Stimulated activated effector memory CD8-positive, alpha-beta T cell treated with anti-CD3 and anti-CD28 coated beads, Interleukin-12 subunit alpha, Interleukin-12 subunit beta, amount 100 ng/mL, for 72 hours (primary cell): ENCODE measurements at regions not wholly inside any gene's neighbourhood (a gene's known extent, or its start where the extent isn't known, plus 50 kb on each side); places are given as distances from the start of the nearest gene placed in this dataset.
"Not testable (repeated sequence)": the region's sequence is repeated elsewhere in the genome, so short reads cannot be mapped to it uniquely, and the experiment has no call there.

ENCODE experiments used
- ATAC-seq: fragments of 150-1000 bp; cut with Tn5 transposase; 2 replicates; pipeline ENCODE4 v1.10.0; 2021
- DNase-seq, 2 donors: peaks; one replicate each; pipeline ENCODE4 v3.0.0; 2021 to 2022; ENCODE audit warnings: low spot score in 2 of 2
- H3K27ac Mint-ChIP-seq: one replicate; pipeline ENCODE4 v1.8.0; 2022; ENCODE audit warnings: mild to moderate bottlenecking, mixed read lengths
- H3K36me3 Mint-ChIP-seq: one replicate; pipeline ENCODE4 v1.8.0; 2022; ENCODE audit warnings: mild to moderate bottlenecking, mixed read lengths
- H3K4me1 Mint-ChIP-seq: one replicate; pipeline ENCODE4 v1.8.0; 2022; ENCODE audit warnings: mixed read lengths
- H3K4me3 Mint-ChIP-seq: one replicate; pipeline ENCODE4 v1.8.0; 2022; ENCODE audit warnings: mild to moderate bottlenecking, mixed read lengths
- H3K9me3 Mint-ChIP-seq: one replicate; pipeline ENCODE4 v1.8.0; 2022; ENCODE audit warnings: mixed read lengths

DNA sequence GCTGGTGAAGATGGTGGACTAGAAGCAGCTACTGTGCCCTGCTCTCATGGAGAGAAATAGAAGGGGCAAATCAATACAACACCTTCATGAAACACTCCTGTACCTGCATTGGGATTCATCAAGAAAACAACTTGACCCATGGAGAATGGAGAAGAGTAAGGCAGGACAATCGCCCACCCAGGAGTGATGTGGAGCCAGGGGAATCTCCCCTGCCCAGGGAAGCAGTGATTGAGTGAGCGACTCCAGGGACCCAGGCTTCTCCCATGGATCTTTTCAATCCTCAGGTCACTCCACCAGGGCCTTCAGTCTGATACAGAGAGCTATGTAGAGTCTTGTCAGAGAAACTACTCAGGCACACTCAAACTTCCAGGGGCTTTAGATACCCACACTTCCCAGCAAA, 161.9 kb upstream of the DYRK2 start:
- Mint-ChIP-seq H3K36me3 (no peaks in the 10 kb centered on the region), H3K9me3 (peaks cover 11% of the 10 kb centered on the region), H3K4me1 (peaks cover 33% of the 10 kb centered on the region), H3K4me3 (no peak overlapping the region), H3K27ac (no peak overlapping the region)
- no peak for ATAC-seq
- DNase-seq = no peak

DNA sequence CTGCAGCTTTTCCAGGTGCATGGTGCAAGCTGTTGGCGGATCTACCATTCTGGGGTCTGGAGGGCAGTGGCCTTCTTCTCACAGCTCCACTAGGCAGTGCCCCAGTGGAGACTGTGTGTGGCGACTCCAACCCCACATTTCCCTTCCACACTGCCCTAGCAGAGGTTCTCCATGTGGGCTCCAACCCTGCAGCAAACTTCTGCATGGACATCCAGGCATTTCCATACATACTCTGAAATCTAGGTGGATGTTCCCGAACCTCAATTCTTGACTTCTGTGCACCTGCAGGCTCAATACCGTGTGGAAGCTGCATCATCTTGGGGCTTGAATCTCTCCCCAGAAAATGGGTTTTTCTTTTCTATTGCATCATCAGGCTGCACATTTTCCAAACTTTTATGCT, 160.2 kb upstream of the DYRK2 start:
- not testable (repeated sequence) for H3K36me3 Mint-ChIP-seq, ATAC-seq, DNase-seq, H3K4me3 Mint-ChIP-seq, H3K27ac Mint-ChIP-seq
- Mint-ChIP-seq H3K4me1 (peaks cover 20% of the 10 kb centered on the region), H3K9me3 (peaks cover 15% of the 10 kb centered on the region)

DNA sequence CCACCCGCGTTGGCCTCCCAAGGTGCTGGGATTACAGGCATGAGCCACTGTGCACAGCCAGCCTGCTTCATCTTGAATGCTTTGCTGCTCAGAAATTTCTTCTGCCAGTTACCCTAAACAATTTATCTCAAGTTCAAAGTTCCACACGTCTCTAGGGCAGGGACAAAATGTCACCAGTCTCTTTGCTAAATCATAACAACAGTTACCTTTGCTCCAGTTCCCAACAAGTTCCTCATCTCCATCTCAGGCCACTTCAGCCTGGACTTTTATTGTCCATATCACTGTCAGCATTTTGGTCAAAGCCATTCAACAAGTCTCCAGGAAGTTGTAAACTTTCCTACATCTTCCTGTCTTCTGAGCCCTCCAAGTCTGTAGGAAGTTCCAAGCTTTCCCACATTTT, 159.5 kb upstream of the DYRK2 start:
- Mint-ChIP-seq H3K4me1 (peaks cover 13% of the 10 kb centered on the region), H3K27ac (no peak overlapping the region), H3K9me3 (peaks cover 15% of the 10 kb centered on the region)

DNA sequence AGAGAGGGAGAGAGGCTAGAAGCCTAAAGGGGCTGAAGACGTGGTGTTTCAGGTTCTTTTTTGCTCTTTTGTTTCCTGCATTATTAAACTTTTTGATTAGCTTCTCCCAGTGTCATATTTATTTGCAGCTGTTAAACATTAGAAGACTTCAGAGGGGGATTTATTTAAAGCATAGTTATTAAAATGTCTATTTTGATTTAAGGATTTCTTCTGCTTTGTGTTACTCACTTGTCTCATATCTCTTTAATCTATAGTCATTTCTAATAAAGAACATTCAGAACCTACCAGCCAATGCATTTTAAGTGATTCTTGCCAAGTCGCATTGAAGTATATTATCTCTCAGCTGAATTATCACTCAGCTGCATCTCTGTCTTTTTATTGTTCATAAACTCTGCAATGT, 152.0 kb upstream of the DYRK2 start:
- H3K4me1 Mint-ChIP-seq = peaks cover 5% of the 10 kb centered on the region
- DNase-seq = no peak
- H3K4me3 Mint-ChIP-seq = no peak overlapping the region
- no peak overlapping the region for H3K27ac Mint-ChIP-seq
- no peak for ATAC-seq
- no peaks in the 10 kb centered on the region for H3K36me3 Mint-ChIP-seq
- peaks cover 4% of the 10 kb centered on the region for H3K9me3 Mint-ChIP-seq

More for the DNA sequence above, 159.5 kb upstream of the DYRK2 start:
- DNase-seq = no peak
- ATAC-seq = no peak
- Mint-ChIP-seq H3K4me3 (no peak overlapping the region), H3K36me3 (no peaks in the 10 kb centered on the region)

DNA sequence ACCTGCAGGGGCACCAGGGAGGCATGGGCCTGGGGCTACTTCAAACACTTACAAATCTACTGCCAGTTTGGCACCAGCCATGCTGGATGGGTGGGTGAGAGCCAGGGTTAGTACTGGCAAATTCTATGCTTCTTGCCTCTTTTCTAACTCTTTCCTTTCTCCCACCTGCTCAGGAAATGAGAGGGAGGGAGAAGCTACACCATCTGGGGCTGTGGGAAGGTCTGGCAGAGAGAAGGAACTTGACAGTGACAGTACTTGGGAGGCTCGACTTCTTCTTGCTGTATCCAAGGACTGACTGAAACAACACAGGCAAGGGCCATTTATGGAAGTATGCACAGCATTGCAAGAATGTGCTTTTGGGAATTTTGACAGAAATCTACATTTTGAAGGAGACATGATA, 149.6 kb upstream of the DYRK2 start:
- Mint-ChIP-seq H3K4me3 (no peak overlapping the region), H3K27ac (no peak overlapping the region), H3K4me1 (peaks cover 6% of the 10 kb centered on the region), H3K36me3 (no peaks in the 10 kb centered on the region), H3K9me3 (no peaks in the 10 kb centered on the region)
- no peak for DNase-seq
- ATAC-seq = no peak

DNA sequence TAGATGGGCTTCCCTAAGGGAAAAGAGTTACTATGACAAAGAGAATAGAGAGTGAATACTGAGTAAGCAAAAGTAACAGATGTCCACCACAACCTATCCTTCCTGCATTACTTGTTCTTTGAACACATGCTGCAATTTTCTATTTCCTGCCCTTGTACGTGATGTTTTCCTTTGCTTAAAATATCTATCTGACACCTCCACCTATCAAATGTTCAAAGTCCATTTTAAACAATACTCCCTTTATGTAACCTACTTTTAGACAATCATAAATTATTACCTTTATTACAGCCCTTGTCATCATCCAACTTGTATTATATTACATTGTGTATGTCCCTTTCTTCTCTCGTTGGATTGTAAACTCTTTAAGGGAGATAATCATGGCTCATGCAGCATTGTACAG, 147.2 kb upstream of the DYRK2 start:
- Mint-ChIP-seq H3K27ac (no peak overlapping the region), H3K9me3 (no peaks in the 10 kb centered on the region), H3K4me3 (no peak overlapping the region), H3K4me1 (peaks cover 6% of the 10 kb centered on the region), H3K36me3 (no peaks in the 10 kb centered on the region)
- no peak for ATAC-seq
- DNase-seq = no peak

DNA sequence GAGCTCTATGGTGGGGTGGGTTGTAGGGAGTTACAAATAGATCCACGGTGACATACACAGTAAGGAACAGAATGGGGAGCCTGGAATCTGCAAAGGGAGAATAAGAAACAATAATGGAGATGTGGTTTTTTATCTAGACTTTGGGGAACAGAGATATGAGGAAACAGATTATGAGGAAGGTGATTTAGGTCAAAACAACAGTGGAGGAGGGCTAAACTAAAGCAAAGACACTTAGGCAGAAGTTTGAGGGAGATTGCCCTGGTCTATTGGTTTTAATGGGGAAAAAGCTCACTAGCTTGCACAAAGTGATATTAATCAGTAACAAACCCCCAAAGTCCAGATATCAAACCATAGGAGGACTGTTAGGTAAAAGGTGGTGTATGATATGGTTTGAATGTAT, 144.5 kb upstream of the DYRK2 start:
- no peak overlapping the region for H3K27ac Mint-ChIP-seq

DNA sequence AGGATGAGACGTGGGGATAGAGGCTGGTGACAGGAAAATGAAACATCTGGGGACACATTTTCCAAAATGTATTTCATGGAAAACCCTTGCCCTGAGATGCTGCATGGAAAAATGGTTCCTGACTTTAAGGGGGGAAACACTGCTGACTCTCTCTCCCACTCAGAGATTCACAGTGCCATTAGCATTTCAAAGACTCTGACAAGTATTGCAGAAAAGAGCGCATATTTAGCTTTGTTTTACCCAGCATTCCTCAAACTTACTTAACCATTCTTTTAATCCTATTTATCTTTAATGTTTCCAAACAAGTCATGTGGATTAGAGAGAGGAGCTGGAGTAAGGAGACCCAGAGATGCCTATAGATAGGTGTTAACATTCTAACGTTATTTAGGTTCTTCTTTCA, 141.8 kb upstream of the DYRK2 start:
- Mint-ChIP-seq H3K36me3 (no peaks in the 10 kb centered on the region), H3K4me3 (no peak overlapping the region), H3K27ac (no peak overlapping the region), H3K9me3 (no peaks in the 10 kb centered on the region), H3K4me1 (no peaks in the 10 kb centered on the region)
- no peak for DNase-seq
- ATAC-seq = no peak

More for the DNA sequence above, 144.5 kb upstream of the DYRK2 start:
- DNase-seq (no peak), ATAC-seq (no peak)
- peaks cover 6% of the 10 kb centered on the region for H3K4me1 Mint-ChIP-seq
- no peaks in the 10 kb centered on the region for H3K36me3 Mint-ChIP-seq
- H3K9me3 Mint-ChIP-seq = no peaks in the 10 kb centered on the region
- no peak overlapping the region for H3K4me3 Mint-ChIP-seq

DNA sequence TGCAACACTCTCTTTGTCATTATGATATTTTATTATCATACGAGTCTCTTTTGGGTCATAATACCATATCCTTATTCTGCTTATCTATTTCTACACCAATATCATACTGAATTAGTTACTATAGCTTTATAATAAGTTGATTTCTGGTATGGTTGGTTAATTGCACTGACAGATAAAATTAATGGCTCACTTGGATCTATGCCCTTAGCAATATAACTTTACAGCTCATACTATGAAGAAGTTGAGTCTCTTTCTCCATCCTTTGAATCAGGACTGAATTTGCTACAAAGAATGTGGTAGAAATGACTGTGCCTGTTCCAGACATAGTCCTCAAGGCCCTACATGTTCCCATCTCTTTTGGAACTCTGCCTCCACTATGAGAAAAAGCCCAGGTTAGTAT, 139.7 kb upstream of the DYRK2 start:
- H3K4me1 Mint-ChIP-seq = no peaks in the 10 kb centered on the region
- H3K27ac Mint-ChIP-seq = no peak overlapping the region
- no peak for DNase-seq
- H3K9me3 Mint-ChIP-seq = no peaks in the 10 kb centered on the region
- H3K4me3 Mint-ChIP-seq = no peak overlapping the region
- H3K36me3 Mint-ChIP-seq = no peaks in the 10 kb centered on the region
- no peak for ATAC-seq

DNA sequence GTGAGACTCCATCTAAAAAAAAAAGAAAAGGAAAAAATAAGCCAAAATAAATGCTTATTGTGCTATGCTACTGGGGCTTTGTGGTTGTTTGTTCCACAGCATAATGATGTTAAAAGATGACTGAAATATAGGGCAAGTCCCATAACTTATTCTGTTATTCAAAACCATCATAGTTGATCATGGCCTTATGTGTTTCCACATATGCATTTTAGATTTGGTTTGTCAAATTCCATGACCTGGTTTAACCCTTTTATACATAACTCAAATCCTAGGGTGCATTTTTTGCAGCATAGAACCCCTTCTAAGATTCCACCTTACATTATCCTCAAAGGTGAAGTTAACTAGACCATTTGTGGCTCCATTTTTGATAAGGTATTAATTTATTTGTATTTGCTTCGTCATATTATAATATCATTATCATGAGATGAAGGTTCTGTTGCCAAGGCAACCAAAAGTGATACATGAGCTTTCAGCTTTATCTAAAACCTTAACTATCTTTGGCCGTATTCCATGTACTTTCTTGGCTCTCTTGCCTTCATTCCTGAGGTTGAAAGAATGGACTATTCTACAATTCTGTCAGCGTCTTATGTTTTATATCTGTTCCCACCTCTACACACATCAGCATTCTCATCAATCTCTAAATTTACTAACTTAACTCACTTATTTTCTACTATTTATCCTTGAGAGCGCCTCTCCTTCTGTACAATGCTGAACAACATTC, 138.7 kb upstream of the DYRK2 start:
- H3K4me1 Mint-ChIP-seq = peaks cover 3% of the 10 kb centered on the region
- DNase-seq (no peak), ATAC-seq (no peak)
- H3K27ac Mint-ChIP-seq = no peak overlapping the region
- H3K36me3 Mint-ChIP-seq = no peaks in the 10 kb centered on the region
- H3K4me3 Mint-ChIP-seq = no peak overlapping the region
- H3K9me3 Mint-ChIP-seq = no peaks in the 10 kb centered on the region

DNA sequence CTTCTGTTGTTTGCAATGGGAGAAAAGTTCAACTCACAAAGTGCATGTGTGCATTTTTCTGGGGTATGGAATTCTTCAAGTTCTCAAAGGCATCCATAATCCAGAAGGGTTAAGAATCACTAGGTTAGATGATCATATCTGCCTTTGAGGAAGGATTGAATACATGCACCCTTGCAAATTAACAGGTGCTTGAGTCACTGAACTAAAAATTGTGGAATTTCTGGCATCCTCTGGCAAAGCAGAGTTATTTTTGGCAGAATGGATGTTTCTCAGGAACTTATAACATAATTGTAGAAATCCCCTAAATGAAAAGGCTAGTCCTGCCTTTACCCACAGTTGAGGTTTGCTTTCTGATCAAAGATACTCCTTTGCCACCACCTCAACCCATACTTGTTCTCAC, 136.5 kb upstream of the DYRK2 start:
- no peak for ATAC-seq
- no peak for DNase-seq
- Mint-ChIP-seq H3K27ac (no peak overlapping the region), H3K36me3 (no peaks in the 10 kb centered on the region), H3K9me3 (no peaks in the 10 kb centered on the region), H3K4me3 (no peak overlapping the region), H3K4me1 (peaks cover 22% of the 10 kb centered on the region)

DNA sequence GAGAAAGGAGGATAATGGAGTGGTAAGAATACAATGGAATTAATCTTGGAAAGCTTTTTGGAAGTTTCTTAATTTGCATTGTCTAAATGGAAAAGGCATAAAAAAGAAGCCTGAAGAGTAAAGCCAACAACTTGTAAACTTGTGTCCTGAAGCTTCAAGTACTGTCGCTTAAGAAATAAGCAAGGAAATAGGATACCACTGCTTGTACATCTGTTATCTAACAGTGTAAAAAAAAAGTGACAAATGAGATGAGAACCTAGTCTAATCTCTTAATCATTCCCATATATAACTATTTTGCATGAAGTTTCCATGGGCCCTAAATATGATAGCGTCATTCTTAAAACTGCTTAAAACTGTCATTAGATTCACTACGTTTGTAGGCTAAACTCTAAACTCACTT, 134.0 kb upstream of the DYRK2 start:
- Mint-ChIP-seq H3K36me3 (no peaks in the 10 kb centered on the region), H3K27ac (no peak overlapping the region), H3K9me3 (no peaks in the 10 kb centered on the region), H3K4me1 (peaks cover 25% of the 10 kb centered on the region), H3K4me3 (no peak overlapping the region)
- ATAC-seq = no peak
- no peak for DNase-seq

DNA sequence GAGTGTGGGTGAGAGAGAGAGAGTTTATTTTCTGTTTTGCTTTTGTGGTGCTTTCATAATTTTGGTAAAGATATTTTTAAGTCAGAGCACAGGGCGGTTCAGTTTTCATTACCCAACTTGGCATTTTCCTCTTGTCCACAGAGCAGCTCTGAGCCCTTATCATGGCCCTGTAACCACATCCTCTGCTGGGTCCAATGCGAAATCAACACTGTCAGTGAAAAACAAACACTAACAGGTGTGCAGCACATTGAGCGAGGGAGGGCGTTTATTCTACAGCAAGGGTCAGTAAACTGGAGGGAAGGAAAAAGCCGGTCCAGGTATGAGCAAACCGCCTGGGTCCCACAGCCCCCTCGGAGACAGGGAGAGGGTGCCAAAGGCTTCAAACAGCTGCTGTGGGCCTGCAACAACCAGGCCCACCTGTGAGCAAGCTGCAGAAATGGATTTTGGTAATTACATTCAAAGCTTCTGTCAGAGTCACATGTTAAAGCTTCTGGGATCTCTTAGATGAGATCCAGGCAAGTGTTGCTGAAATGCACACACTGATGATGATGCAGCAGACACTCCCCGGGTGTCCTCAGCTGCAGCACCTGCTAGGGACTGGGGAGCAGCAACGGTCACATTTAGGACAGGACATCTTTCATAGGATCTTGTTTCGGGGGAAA, 132.7 kb upstream of the DYRK2 start:
- Mint-ChIP-seq H3K9me3 (no peaks in the 10 kb centered on the region), H3K36me3 (no peaks in the 10 kb centered on the region), H3K27ac (peak overlapping the region; percentile 29), H3K4me1 (peaks cover 25% of the 10 kb centered on the region), H3K4me3 (peak overlapping the region; percentile 5)
- DNase-seq = peak in 1 of 2 donors; percentile 50
- peak; percentile 85 for ATAC-seq

DNA sequence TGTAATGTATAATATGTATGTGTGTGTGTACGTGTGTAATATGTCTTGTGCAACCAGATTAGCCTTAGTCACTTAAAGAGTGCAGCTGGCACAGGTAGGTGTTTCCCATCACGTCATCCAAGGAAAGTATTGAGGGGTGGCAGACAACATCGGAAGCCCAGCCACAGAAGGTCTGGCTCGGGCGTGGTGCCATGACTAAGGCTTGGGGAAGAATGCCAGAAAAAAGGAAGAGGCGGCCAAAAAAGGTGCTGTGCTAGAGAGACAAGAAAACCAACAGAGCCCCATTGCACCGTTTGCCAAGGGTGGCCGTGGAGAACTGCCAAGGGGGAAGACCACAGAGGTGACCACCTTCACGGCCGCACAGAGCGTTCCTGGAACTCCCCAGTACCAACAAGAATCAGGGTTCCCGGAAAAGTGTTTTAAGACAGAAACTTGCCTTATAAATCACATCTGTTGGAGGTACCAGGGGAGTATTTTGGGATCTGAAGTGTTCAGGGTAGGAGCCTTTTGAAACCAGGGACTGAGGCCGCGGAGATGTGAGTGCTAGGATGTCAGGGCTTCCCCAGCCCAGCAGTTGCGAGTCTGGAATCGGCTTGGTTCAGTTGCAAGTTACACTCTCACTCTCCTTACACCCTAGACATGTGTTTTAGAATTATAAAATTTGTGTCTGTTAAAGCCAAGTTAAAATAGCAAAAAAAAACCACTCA, 131.2 kb upstream of the DYRK2 start:
- H3K27ac Mint-ChIP-seq = no peak overlapping the region
- ATAC-seq = no peak
- no peak for DNase-seq
- no peak overlapping the region for H3K4me3 Mint-ChIP-seq
- peaks cover 25% of the 10 kb centered on the region for H3K4me1 Mint-ChIP-seq
- no peaks in the 10 kb centered on the region for H3K36me3 Mint-ChIP-seq
- no peaks in the 10 kb centered on the region for H3K9me3 Mint-ChIP-seq

DNA sequence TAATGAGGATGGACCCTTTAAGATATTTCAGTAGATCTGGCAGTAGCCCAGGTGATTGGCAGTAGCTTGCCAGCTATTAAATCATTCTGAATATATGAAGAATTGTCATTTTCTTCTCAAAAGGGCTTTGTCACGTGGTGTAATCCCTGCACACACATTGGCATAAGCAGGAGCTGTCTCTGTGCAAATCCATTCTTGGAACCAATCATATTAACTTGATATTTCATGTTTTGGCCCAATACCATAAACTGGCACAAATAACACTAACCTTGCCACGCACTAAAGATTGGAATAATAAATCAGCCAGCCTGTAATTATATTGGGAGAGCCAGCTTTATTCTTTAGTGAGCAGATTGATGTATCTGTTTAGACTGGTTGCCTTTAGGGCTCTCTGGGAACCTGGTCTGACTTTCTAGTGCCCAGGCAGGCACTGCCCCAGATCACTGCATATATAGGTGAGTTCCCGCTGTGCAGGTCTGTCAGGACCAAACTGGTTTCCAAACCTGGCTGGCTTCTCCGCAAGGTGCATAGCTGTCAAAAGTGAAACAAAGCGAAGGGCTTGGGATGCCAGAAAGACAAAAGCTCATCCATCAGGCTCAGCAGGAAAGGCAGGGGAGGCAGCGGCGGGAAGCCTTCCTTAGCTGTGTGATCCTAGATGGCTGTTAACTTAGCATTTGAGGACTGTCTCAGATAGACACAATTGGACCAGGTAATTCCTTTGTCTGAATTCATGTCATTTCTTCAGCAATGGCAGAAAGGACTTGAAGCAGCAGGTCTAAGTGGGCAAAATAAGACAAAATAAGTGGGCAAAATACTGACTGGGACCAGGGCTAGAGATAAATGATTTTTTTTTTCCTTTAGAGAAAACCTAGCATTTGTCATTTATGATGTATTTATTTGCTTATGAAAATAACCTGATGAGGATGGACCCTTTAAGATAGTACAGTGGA, 128.8 kb upstream of the DYRK2 start:
- H3K4me1 Mint-ChIP-seq = peaks cover 23% of the 10 kb centered on the region
- no peaks in the 10 kb centered on the region for H3K9me3 Mint-ChIP-seq
- H3K36me3 Mint-ChIP-seq = no peaks in the 10 kb centered on the region
- H3K27ac Mint-ChIP-seq = no peak overlapping the region
- H3K4me3 Mint-ChIP-seq = no peak overlapping the region
- DNase-seq = no peak
- ATAC-seq = no peak
